ENCODE measurements at regions not wholly inside any gene's neighbourhood (a gene's known extent, or its start where the extent isn't known, plus 50 kb on each side); places are given as distances from the start of the nearest gene placed in this dataset.

GRCh38 chr6:56399672-56400263 is 152.4 kb upstream of the COL21A1 start (continued):
- TF ChIP-seq CENPX (CRISPR knock-in tag; IDR thresholded peaks at IDR 0.05) (no peak), HOMEZ (CRISPR knock-in tag; IDR thresholded peaks at IDR 0.05; ENCODE audit: low read depth) (peak; percentile 63; the same call in 1 of the 2 replicates), ZNF563 (CRISPR knock-in tag; IDR thresholded peaks at IDR 0.05) (peak; percentile 56; the same call in 1 of the 2 replicates), TBL1XR1 (IDR thresholded peaks at IDR 0.05; ENCODE audit: borderline replicate concordance, low read length, partially characterized antibody) (peak; percentile 94), ZHX2 (IDR thresholded peaks at IDR 0.05; ENCODE audit: low read depth) (no peak), ZHX2 (CRISPR knock-in tag; IDR thresholded peaks at IDR 0.05; ENCODE audit: borderline replicate concordance) (peak; percentile 74; the same call in 1 of the 2 replicates), ZNF607 (CRISPR knock-in tag; IDR thresholded peaks at IDR 0.05; ENCODE audit: borderline replicate concordance) (0 out of 2 replicates have a peak, but pooled peaks have one; percentile 55), TGIF2 (CRISPR knock-in tag; IDR thresholded peaks at IDR 0.05) (peak; percentile 69; the same call in 1 of the 2 replicates), ATF7-NPFF (CRISPR knock-in tag; IDR thresholded peaks at IDR 0.05; ENCODE audit: low read depth) (no peak; the same call in 1 of the 2 replicates), ZNF770 (CRISPR knock-in tag; IDR thresholded peaks at IDR 0.05) (no peak), SAFB2 (CRISPR knock-in tag; IDR thresholded peaks at IDR 0.05; ENCODE audit: borderline replicate concordance, low read depth) (peak; percentile 47; the same call in 1 of the 2 replicates), RAD21 (CRISPR knock-in tag; IDR thresholded peaks at IDR 0.05) (peak; percentile 31; the same call in 1 of the 2 replicates), SIN3B (IDR thresholded peaks at IDR 0.05; ENCODE audit: low read length) (no peak), ZNF652 (CRISPR knock-in tag; IDR thresholded peaks at IDR 0.05; ENCODE audit: borderline replicate concordance, low read depth) (peak; percentile 28; the same call in 1 of the 2 replicates), ELF4 (CRISPR knock-in tag; IDR thresholded peaks at IDR 0.05; ENCODE audit: borderline replicate concordance) (peak; percentile 67), ZNF788 (CRISPR knock-in tag; IDR thresholded peaks at IDR 0.05; ENCODE audit: borderline replicate concordance) (peak; percentile 77; the same call in 1 of the 2 replicates)

Measured in HepG2 (cell line).